Ascending aorta (tissue), 2 donors: ENCODE measurements at regions not wholly inside any gene's neighbourhood (a gene's known extent, or its start where the extent isn't known, plus 50 kb on each side); places are given as distances from the start of the nearest gene placed in this dataset.

Source experiments
- DNase-seq, 2 donors: peaks; one replicate each; pipeline ENCODE4 v3.0.0-alpha.2; 2019; ENCODE audit warnings: low spot score in 2 of 2
- H3K27ac ChIP-seq, 2 donors: fragments of 200-600 bp; sonication (generic); one replicate each; pipeline ENCODE4 v1.5.1; 2016 to 2017; ENCODE audit warnings: mild to moderate bottlenecking in 1 of 2
- H3K27me3 ChIP-seq: fragments of 200-600 bp; sonication (generic); one replicate; pipeline ENCODE4 v1.5.1; 2017
- H3K36me3 ChIP-seq, 2 donors: fragments of 200-600 bp; sonication (generic); one replicate each; pipeline ENCODE4 v1.5.1; 2016
- H3K4me1 ChIP-seq, 2 donors: fragments of 200-600 bp; sonication (generic); one replicate each; pipeline ENCODE4 v1.5.1; 2016 to 2017; ENCODE audit warnings: mild to moderate bottlenecking in 1 of 2
- H3K4me3 ChIP-seq, 2 donors: fragments of 200-600 bp; sonication (generic); one replicate each; pipeline ENCODE4 v1.5.1; 2016 to 2017; ENCODE audit warnings: mild to moderate bottlenecking in 1 of 2
- H3K9me3 ChIP-seq, 2 donors: fragments of 200-600 bp; sonication (generic); one replicate each; pipeline ENCODE4 v1.5.1; 2016
- CTCF ChIP-seq, 3 experiments: fragments of 200-600 bp in 2 of 3; fragments of 450-650 bp in 1 of 3; sonication (generic) in 2 of 3; IDR thresholded peaks; one replicate each; pipeline ENCODE4 v1.5.1; 2016 to 2019; ENCODE audit warnings: antibody characterized with exemption in 3 of 3, mild to moderate bottlenecking in 1 of 3, moderate library complexity in 1 of 3
- intact Hi-C: fragments of 100-400 bp; cut with DNase I; formaldehyde crosslinking; loops from one replicate; pipeline ENCODE4 v1.15.1; 2023

GRCh38 chr5:5593391-5593790 lies 170.9 kb downstream of the ICE1 start:
- Histone ChIP-seq H3K27ac (no peak overlapping the region), H3K4me3 (no peak overlapping the region), H3K4me1 (peaks cover 0 to 19% of the 10 kb centered on the region in 2 donors), H3K27me3 (no peaks in the 10 kb centered on the region), H3K36me3 (no peaks in the 10 kb centered on the region), H3K9me3 (no peaks in the 10 kb centered on the region)
- no peak for TF ChIP-seq CTCF (IDR thresholded peaks at IDR 0.05)
- DNase-seq = no peak
- intact Hi-C loops = no loop called here

- H3K4me1 ChIP-seq = peaks cover 0 to 19% of the 10 kb centered on the region in 2 donors
- TF ChIP-seq CTCF (IDR thresholded peaks at IDR 0.05) = no peak
- no peaks in the 10 kb centered on the region for H3K27me3 ChIP-seq
- H3K4me3 ChIP-seq = no peak overlapping the region
- H3K27ac ChIP-seq = peak overlapping the region in 1 of 2 donors; percentile 5
- H3K9me3 ChIP-seq = no peaks in the 10 kb centered on the region
- no peak for DNase-seq
- intact Hi-C loops = no loop called here
- H3K36me3 ChIP-seq = no peaks in the 10 kb centered on the region
Measured at GRCh38 chr5:5592541-5592940, 170.1 kb downstream of the ICE1 start.

- H3K4me3 ChIP-seq = no peak overlapping the region
- H3K36me3 ChIP-seq = no peaks in the 10 kb centered on the region
- no peaks in the 10 kb centered on the region for H3K9me3 ChIP-seq
- TF ChIP-seq CTCF (IDR thresholded peaks at IDR 0.05) = no peak
- intact Hi-C loops = no loop called here
- no peaks in the 10 kb centered on the region for H3K27me3 ChIP-seq
- DNase-seq = no peak
- no peak overlapping the region for H3K27ac ChIP-seq
- peaks cover 0 to 19% of the 10 kb centered on the region in 2 donors for H3K4me1 ChIP-seq
Measured at GRCh38 chr5:5591567-5591966, 169.1 kb downstream of the ICE1 start.

DNA sequence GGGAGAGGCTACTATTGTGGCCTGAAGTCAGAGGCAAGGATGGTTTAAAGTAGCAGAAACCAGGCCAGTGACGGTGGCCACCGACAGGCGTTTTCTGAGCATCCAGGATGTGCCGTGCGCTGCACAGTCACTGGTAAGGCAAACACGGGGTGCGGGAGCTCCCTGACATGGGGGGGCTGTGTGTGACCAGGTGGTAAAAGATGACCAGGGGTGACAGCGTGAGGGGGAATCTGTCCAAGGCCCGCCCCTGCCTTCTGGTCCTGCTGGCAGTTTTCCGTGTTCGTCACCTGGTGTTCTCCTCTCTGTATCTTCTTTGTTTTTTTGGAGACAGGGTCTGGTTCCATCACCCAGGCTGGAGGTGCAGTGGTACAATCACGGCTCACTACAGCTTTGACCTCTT lies 167.4 kb downstream of the ICE1 start:
- Histone ChIP-seq H3K27ac (no peak overlapping the region), H3K4me3 (no peak overlapping the region), H3K4me1 (peaks cover 0 to 19% of the 10 kb centered on the region in 2 donors), H3K27me3 (no peaks in the 10 kb centered on the region), H3K9me3 (no peaks in the 10 kb centered on the region), H3K36me3 (no peaks in the 10 kb centered on the region)
- intact Hi-C loops = no loop called here
- TF ChIP-seq CTCF (IDR thresholded peaks at IDR 0.05) = no peak
- DNase-seq = no peak

DNA sequence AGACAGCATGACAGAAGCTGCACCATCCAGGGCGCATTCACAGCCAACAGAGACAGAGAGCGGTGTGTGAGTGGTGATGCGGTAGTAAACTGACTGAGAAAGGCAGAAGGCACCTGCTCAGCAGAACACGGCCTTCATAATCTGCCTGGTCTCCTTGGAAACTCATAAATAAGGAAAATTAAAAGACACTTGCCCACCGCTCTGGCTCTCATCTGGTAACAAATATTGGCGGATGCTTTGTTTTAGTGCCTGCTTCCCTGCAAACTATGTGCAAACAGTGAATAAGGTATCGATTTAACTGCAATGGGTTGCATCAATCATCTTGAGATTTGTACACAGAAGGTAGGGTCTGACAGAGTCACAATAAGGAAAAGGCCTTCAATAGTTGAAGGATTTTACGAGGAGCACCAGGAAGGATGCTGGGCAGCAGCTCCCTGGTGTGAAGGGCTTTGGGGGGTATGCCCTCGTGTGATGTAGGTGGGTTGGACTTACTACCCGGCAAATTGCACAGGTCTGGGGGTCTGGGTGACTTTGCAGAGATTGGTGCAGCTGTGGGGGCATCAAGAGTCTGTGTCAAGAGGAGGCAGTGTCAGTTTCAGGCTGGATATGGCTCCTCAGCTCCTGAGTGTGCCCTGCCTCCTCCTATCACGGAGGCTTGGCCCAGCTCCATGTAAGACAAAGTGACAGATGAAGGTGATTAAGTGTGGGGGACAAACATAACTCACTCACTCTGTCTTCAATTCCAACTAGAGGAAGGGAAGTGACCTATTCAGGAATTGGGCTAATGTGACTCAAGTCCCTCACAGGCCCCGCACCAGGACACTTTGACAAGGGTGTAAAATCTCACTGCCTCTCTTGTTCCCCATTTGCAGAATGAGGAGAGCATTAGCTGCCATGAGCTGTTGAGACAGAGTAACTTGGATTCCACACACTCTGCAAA lies 166.7 kb downstream of the ICE1 start:
- H3K27ac ChIP-seq = no peak overlapping the region
- no peaks in the 10 kb centered on the region for H3K9me3 ChIP-seq
- no peak for TF ChIP-seq CTCF (IDR thresholded peaks at IDR 0.05)
- no peaks in the 10 kb centered on the region for H3K27me3 ChIP-seq
- no peak overlapping the region for H3K4me3 ChIP-seq
- peaks cover 0 to 19% of the 10 kb centered on the region in 2 donors for H3K4me1 ChIP-seq
- no peak for DNase-seq
- H3K36me3 ChIP-seq = no peaks in the 10 kb centered on the region
- intact Hi-C loops = no loop called here
